ENCODE measurements at regions not wholly inside any gene's neighbourhood (a gene's known extent, or its start where the extent isn't known, plus 50 kb on each side); places are given as distances from the start of the nearest gene placed in this dataset.
"Not testable (repeated sequence)": the region's sequence is repeated elsewhere in the genome, so short reads cannot be mapped to it uniquely, and the experiment has no call there.

GRCh38 chr14:106334428-106335109 lies 808.2 kb downstream of the TMEM121 start:
- H3K9me3 ChIP-seq (replicated peaks in 1 of 3); H3K4me3 ChIP-seq; intact Hi-C loops (cut with DNase I); H3K27me3 ChIP-seq; H3K4me1 ChIP-seq (replicated peaks in 1 of 2); H3K27ac ChIP-seq; H3K36me3 ChIP-seq (replicated peaks in 1 of 2): not testable (repeated sequence)
- WGBS, 4 donors, result 35 to 49% (median 43%) methylated on average over 16 of the region's 16 CpGs
- TF ChIP-seq, protein P1, sequence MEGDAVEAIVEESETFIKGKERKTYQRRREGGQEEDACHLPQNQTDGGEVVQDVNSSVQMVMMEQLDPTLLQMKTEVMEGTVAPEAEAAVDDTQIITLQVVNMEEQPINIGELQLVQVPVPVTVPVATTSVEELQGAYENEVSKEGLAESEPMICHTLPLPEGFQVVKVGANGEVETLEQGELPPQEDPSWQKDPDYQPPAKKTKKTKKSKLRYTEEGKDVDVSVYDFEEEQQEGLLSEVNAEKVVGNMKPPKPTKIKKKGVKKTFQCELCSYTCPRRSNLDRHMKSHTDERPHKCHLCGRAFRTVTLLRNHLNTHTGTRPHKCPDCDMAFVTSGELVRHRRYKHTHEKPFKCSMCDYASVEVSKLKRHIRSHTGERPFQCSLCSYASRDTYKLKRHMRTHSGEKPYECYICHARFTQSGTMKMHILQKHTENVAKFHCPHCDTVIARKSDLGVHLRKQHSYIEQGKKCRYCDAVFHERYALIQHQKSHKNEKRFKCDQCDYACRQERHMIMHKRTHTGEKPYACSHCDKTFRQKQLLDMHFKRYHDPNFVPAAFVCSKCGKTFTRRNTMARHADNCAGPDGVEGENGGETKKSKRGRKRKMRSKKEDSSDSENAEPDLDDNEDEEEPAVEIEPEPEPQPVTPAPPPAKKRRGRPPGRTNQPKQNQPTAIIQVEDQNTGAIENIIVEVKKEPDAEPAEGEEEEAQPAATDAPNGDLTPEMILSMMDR (IDR thresholded peaks at IDR 0.05), result peak in 2 of 6 experiments; percentile 13 to 25
- DNase-seq, result peak in 4 of 7 donors; percentile 5 to 71 (median 49)

DNA sequence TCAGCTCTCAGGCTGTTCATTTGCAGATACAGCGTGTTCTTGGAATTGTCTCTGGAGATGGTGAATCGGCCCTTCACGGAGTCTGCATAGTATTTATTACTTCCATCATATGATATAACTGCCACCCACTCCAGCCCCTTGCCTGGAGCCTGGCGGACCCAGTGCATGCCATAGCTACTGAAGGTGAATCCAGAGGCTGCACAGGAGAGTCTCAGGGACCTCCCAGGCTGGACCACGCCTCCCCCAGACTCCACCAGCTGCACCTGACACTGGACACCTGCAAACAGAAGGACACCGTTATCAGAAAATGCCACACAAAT lies 808.7 kb downstream of the TMEM121 start:
- H3K27me3 ChIP-seq; H3K27ac ChIP-seq; H3K9me3 ChIP-seq (replicated peaks in 1 of 3); H3K4me1 ChIP-seq (replicated peaks in 1 of 2); intact Hi-C loops (cut with DNase I); H3K36me3 ChIP-seq (replicated peaks in 1 of 2); H3K4me3 ChIP-seq; DNase-seq: not testable (repeated sequence)
- 38 to 55% (median 44%) methylated on average over 5 to 6 of the region's 6 CpGs for WGBS, 4 donors

GRCh38 chr14:106338775-106339174 lies 812.4 kb downstream of the TMEM121 start:
- H3K36me3 ChIP-seq (replicated peaks in 1 of 2); H3K9me3 ChIP-seq (replicated peaks in 1 of 3); H3K27ac ChIP-seq; H3K4me1 ChIP-seq (replicated peaks in 1 of 2); intact Hi-C loops (cut with DNase I); H3K4me3 ChIP-seq; H3K27me3 ChIP-seq: not testable (repeated sequence)
- peak in 1 of 7 donors; percentile 46 for DNase-seq
- WGBS, 4 donors, result 49 to 66% (median 54%) methylated on average over 15 of the region's 15 CpGs

DNA sequence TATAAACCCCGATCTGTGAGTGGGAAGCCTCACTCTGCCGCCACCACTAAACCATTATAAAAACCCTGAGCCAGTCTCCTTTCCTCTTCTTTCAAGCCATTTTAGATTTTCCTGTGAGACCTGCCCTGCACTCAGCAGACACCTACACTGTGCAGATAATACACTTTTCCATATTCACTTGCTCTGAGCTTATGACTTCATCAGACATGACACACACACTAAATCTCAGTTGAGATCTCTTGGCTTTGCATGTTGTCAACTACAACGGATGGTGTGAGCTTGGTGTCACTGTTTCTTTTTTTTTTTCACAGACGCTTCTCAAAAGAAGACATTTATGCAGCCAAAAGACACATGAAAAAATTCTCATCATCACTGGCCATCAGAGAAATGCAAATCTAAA lies 814.3 kb downstream of the TMEM121 start:
- WGBS, 4 donors, result 66 to 72% (median 71%) methylated on average over 2 of the region's 4 CpGs
- H3K36me3 ChIP-seq (replicated peaks in 1 of 2); H3K9me3 ChIP-seq (replicated peaks in 1 of 3); H3K27me3 ChIP-seq; H3K4me1 ChIP-seq (replicated peaks in 1 of 2); DNase-seq; H3K4me3 ChIP-seq; H3K27ac ChIP-seq; intact Hi-C loops (cut with DNase I): not testable (repeated sequence)

- intact Hi-C loops (cut with DNase I); H3K4me1 ChIP-seq (replicated peaks in 1 of 2); DNase-seq; H3K36me3 ChIP-seq (replicated peaks in 1 of 2); H3K27ac ChIP-seq; H3K4me3 ChIP-seq; H3K27me3 ChIP-seq; H3K9me3 ChIP-seq (replicated peaks in 1 of 3): not testable (repeated sequence)
- WGBS, 4 donors, result 52 to 63% (median 56%) methylated on average over 5 of the region's 5 CpGs
These were observed 814.8 kb downstream of the TMEM121 start for GRCh38 chr14:106341161-106341560.

GRCh38 chr14:106343626-106344025 lies 817.2 kb downstream of the TMEM121 start:
- no peak overlapping the region for H3K27ac ChIP-seq
- no peaks in the 10 kb centered on the region for H3K36me3 ChIP-seq (replicated peaks in 1 of 2)
- WGBS, 4 donors, result 54 to 67% (median 66%) methylated on average over 2 of the region's 2 CpGs
- no peaks in the 10 kb centered on the region for H3K9me3 ChIP-seq (replicated peaks in 1 of 3)
- H3K4me3 ChIP-seq, result no peak overlapping the region
- intact Hi-C loops (cut with DNase I), result no loop called here
- H3K4me1 ChIP-seq (replicated peaks in 1 of 2), result no peaks in the 10 kb centered on the region
- TF ChIP-seq, protein P1 (IDR thresholded peaks at IDR 0.05), result no peak
- no peak for TF ChIP-seq POLR2A (IDR thresholded peaks at IDR 0.05)
- peaks cover 23% of the 10 kb centered on the region for H3K27me3 ChIP-seq
- no peak for DNase-seq

GRCh38 chr14:106344065-106344614 lies 817.8 kb downstream of the TMEM121 start:
- H3K27me3 ChIP-seq, result peaks cover 23% of the 10 kb centered on the region
- H3K4me3 ChIP-seq; intact Hi-C loops (cut with DNase I); H3K27ac ChIP-seq; DNase-seq; H3K36me3 ChIP-seq (replicated peaks in 1 of 2); H3K9me3 ChIP-seq (replicated peaks in 1 of 3); H3K4me1 ChIP-seq (replicated peaks in 1 of 2): not testable (repeated sequence)
- WGBS, 4 donors, result 29 to 31% (median 31%) methylated on average over 5 of the region's 5 CpGs

DNA sequence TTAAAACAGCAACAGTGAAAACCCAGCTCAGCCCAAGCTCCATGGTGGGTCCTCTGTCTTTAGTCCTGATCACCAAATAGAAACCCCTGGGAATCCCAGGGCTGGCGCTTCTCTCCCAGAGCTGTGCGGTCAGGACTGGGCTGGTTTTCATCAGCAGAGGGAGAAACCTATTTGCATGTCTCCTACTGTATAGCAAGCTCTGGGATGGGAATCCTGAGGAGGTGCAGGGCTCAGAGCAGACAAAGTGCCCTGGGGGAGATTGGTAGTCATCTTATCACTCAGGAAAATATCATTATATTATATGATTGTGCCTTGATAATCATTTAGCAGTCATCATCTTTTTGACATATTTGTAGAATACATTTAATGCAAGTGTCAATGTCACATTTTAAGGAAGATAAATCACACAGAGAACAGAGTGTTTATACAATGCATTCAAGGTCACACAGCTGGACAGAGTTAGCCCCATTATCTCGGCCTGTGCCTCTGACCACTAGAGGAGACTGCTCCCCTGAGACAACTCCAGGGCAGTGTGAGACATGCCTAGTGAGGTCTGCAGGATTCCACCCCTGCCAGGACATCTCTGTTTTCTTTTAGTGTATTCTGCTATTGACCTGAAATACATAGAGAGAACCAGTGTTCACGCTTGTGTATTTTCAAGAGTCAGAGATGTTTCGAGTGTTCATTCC lies 818.6 kb downstream of the TMEM121 start:
- DNase-seq; intact Hi-C loops (cut with DNase I); H3K27ac ChIP-seq; H3K9me3 ChIP-seq (replicated peaks in 1 of 3); H3K36me3 ChIP-seq (replicated peaks in 1 of 2); H3K4me3 ChIP-seq; H3K4me1 ChIP-seq (replicated peaks in 1 of 2): not testable (repeated sequence)
- WGBS, 4 donors, result 59 to 68% (median 65%) methylated on average over 4 to 5 of the region's 5 CpGs
- H3K27me3 ChIP-seq, result peaks cover 23% of the 10 kb centered on the region
